ENCODE measurements at regions not wholly inside any gene's neighbourhood (a gene's known extent, or its start where the extent isn't known, plus 50 kb on each side); places are given as distances from the start of the nearest gene placed in this dataset.
"Not testable (repeated sequence)": the region's sequence is repeated elsewhere in the genome, so short reads cannot be mapped to it uniquely, and the experiment has no call there.

GRCh38 chr2:154507186-154507585, 191.3 kb upstream of the KCNJ3 start:
- Histone ChIP-seq H3K36me3 (ENCODE audit: control insufficient read depth, insufficient read depth, low read length) (no peaks in the 10 kb centered on the region), H3K27me3 (replicated peaks; ENCODE audit: control insufficient read depth, insufficient read depth, low read length) (no peaks in the 10 kb centered on the region), H3K4me3 (replicated peaks; ENCODE audit: low read depth, low read length) (no peak overlapping the region)
- DNase-seq (ENCODE audit: extremely low read depth, insufficient read length): no peak
- peak; percentile 12 for TF ChIP-seq CTCF (IDR thresholded peaks at IDR 0.05; ENCODE audit: insufficient read depth, low read length, poor library complexity, severe bottlenecking)

GRCh38 chr2:154518872-154519271, 179.6 kb upstream of the KCNJ3 start:
- DNase-seq (ENCODE audit: extremely low read depth, insufficient read length): no peak
- H3K27me3 ChIP-seq (replicated peaks; ENCODE audit: control insufficient read depth, insufficient read depth, low read length): no peaks in the 10 kb centered on the region
- no peaks in the 10 kb centered on the region for H3K36me3 ChIP-seq (ENCODE audit: control insufficient read depth, insufficient read depth, low read length)
- H3K4me3 ChIP-seq (replicated peaks; ENCODE audit: low read depth, low read length): no peak overlapping the region
- TF ChIP-seq CTCF (IDR thresholded peaks at IDR 0.05; ENCODE audit: insufficient read depth, low read length, poor library complexity, severe bottlenecking): no peak

GRCh38 chr2:154520951-154521350, 177.5 kb upstream of the KCNJ3 start:
- not testable (repeated sequence) for H3K36me3 ChIP-seq (ENCODE audit: control insufficient read depth, insufficient read depth, low read length); DNase-seq (ENCODE audit: extremely low read depth, insufficient read length); H3K27me3 ChIP-seq (replicated peaks; ENCODE audit: control insufficient read depth, insufficient read depth, low read length); H3K4me3 ChIP-seq (replicated peaks; ENCODE audit: low read depth, low read length)

- Histone ChIP-seq H3K36me3 (ENCODE audit: control insufficient read depth, insufficient read depth, low read length) (no peaks in the 10 kb centered on the region), H3K27me3 (replicated peaks; ENCODE audit: control insufficient read depth, insufficient read depth, low read length) (no peaks in the 10 kb centered on the region), H3K4me3 (replicated peaks; ENCODE audit: low read depth, low read length) (no peak overlapping the region)
- TF ChIP-seq CTCF (IDR thresholded peaks at IDR 0.05; ENCODE audit: insufficient read depth, low read length, poor library complexity, severe bottlenecking): no peak
- DNase-seq (ENCODE audit: extremely low read depth, insufficient read length): no peak
These were observed 172.3 kb upstream of the KCNJ3 start for GRCh38 chr2:154526234-154526633.

GRCh38 chr2:154527962-154528361, 170.5 kb upstream of the KCNJ3 start:
- Histone ChIP-seq H3K27me3 (replicated peaks; ENCODE audit: control insufficient read depth, insufficient read depth, low read length) (no peaks in the 10 kb centered on the region), H3K36me3 (ENCODE audit: control insufficient read depth, insufficient read depth, low read length) (no peaks in the 10 kb centered on the region), H3K4me3 (replicated peaks; ENCODE audit: low read depth, low read length) (no peak overlapping the region)
- TF ChIP-seq CTCF (IDR thresholded peaks at IDR 0.05; ENCODE audit: insufficient read depth, low read length, poor library complexity, severe bottlenecking): no peak
- DNase-seq (ENCODE audit: extremely low read depth, insufficient read length): no peak

- DNase-seq (ENCODE audit: extremely low read depth, insufficient read length): no peak
- H3K4me3 ChIP-seq (replicated peaks; ENCODE audit: low read depth, low read length): no peak overlapping the region
- H3K27me3 ChIP-seq (replicated peaks; ENCODE audit: control insufficient read depth, insufficient read depth, low read length): no peaks in the 10 kb centered on the region
- no peak for TF ChIP-seq CTCF (IDR thresholded peaks at IDR 0.05; ENCODE audit: insufficient read depth, low read length, poor library complexity, severe bottlenecking)
- no peaks in the 10 kb centered on the region for H3K36me3 ChIP-seq (ENCODE audit: control insufficient read depth, insufficient read depth, low read length)
These were observed 166.5 kb upstream of the KCNJ3 start for GRCh38 chr2:154532004-154532403.
